HG03097 (cell line): ENCODE measurements at regions not wholly inside any gene's neighbourhood (a gene's known extent, or its start where the extent isn't known, plus 50 kb on each side); places are given as distances from the start of the nearest gene placed in this dataset.
"Not testable (repeated sequence)": the region's sequence is repeated elsewhere in the genome, so short reads cannot be mapped to it uniquely, and the experiment has no call there.

Source experiments
- ATAC-seq: cut with Tn5 transposase; IDR thresholded peaks from one replicate; pipeline ENCODE4 v1.9.1; 2021; ENCODE audit not compliant: unreplicated experiment, low FRiP score

DNA sequence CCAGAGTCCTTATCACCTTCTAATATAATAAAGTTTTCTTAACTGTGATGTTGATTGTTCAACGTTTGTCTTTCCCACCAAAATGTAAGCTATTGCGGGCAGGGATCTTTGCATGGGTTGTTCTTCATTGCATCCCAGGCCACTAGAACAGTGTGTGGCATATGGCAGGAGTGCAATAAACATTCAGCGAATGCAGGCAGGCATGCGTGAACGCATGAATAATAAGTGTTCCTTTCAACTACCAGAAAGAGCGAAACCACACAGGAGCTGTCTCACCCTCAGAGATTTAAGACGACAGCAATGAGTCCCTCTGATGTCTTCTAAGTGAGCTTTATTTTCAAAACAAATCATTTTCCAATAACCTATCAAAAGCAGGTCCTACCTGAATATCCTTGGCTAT lies 2693.1 kb upstream of the TPTE start:
- not testable (repeated sequence) for ATAC-seq

DNA sequence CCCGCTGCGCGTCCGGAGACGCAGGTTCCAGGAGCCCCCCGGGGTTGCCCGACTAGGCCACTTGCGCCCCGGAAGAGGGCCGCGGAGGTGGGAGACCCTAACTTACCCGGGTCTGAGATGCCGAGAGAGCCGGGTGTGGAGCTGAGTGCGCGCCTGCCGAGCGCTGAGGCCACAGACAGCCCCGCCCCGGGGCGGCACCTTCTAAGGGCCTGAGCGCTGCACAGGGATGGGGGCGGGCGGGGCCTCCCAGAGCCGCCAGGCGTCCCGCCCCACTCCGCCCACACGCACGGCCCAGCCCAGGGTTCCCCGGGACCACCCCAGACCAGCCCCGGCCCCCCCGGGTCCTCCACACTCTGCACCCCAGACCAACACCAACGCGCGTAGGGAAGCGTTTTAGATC lies 2692.0 kb upstream of the TPTE start:
- ATAC-seq: not testable (repeated sequence)

DNA sequence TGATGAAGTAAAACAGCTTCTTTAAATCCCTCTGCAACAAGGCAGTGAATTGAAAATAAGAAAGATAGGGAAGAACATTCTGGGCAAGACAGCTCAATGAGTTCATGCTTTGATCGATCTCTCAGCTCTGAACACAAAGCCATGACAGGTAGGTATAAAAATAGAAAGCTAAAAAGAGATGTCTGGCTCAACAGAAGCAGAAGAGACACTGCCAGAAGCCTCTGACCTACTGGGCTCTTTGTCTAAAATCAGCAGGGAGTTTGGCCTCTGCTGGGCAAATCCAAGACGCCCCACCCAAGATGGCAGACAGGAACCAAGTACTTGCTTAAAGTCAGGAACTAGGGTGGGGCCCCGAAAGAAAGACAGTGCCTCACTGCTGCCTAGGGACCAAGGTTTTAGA lies 2684.1 kb upstream of the TPTE start:
- ATAC-seq: not testable (repeated sequence)

DNA sequence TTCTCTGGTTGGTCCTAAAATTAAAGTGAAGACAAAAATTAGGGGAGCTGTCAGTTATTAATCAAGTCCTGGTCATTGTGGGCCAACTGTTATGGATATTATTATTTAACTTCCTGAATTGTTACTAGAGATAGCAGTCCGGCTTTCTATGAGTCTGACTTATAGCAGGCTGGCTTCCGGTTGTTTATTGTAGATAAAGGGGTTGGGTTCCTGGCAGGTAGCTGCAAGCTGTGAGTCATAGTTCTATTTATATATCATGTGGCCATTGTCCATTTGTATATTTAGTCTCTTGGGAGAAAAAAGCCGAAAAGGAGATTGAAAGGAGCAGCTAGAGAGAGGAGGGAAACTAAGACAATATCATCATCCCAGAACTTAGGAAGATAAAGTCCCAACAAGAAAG lies 2668.0 kb upstream of the TPTE start:
- not testable (repeated sequence) for ATAC-seq

DNA sequence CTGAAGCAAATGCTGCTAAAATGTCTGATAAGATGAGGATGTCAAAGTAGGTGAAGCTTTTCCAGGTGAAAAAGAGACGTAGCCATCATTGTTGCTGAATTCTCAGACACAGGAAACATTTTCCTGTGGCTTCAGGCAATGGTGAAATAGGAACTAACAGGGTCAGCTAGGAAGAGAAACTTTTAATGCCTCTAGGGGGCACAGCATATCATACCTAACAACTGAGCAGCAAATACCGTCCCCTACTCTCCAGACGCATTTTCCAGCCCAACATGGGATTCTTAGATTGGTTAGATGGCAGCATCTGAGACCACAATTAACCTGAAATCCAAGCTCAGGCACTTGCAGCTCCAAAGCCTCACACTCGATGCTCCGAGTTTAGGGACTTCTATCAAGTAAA lies 2667.5 kb upstream of the TPTE start:
- not testable (repeated sequence) for ATAC-seq
